HepG2 (cell line): ENCODE measurements at regions not wholly inside any gene's neighbourhood (a gene's known extent, or its start where the extent isn't known, plus 50 kb on each side); places are given as distances from the start of the nearest gene placed in this dataset.

ENCODE experiments used
- ATAC-seq: fragments of 200-7000 bp; cut with Tn5 transposase; 3 replicates; pipeline ENCODE4 v1.9.1; 2020; ENCODE audit warnings: mild to moderate bottlenecking, moderate library complexity
- BruUV-seq: library from RNA; stranded (reverse); fragments of 400-500 nt; replicated peaks from 2 replicates; lab custom pipeline; 2021; lab: Mats Ljungman, UMichigan
- CTCF ChIA-PET: fragments of 300-600 bp; formaldehyde crosslinking; extraction: SDS; loops from one replicate; lab custom pipeline; 2021; ENCODE audit warnings: low total read pairs, inconsistent platforms, low intra/inter-chr PET ratio; lab: Yijun Ruan, JAX
- POLR2A ChIA-PET: fragments of 350-600 bp; sonication (Branson Sonifier 250); formaldehyde crosslinking; loops from one replicate; lab custom pipeline; 2020; ENCODE audit warnings: antibody characterized with exemption, inconsistent platforms; lab: Yijun Ruan, JAX
- DNase-seq: peaks from one replicate; pipeline ENCODE4 v3.0.0-alpha.2; 2015; ENCODE audit warnings: low spot score
- FAIRE-seq: peaks from 3 replicates; lab custom pipeline; 2011; peaks lifted over from hg19 to GRCh38; lab: Jason Lieb, UNC
- H2AFZ ChIP-seq: one replicate; pipeline ENCODE4 v1.6.1; 2011; ENCODE audit warnings: low read length, inconsistent platforms
- H3K27ac ChIP-seq: fragments of 300-600 bp; 3 replicates; pipeline ENCODE4 v1.8.0; 2011; ENCODE audit warnings: mixed run types, mild to moderate bottlenecking, mixed read lengths, low read length, inconsistent platforms; ENCODE audit not compliant: insufficient read depth; ENCODE audit errors: extremely low read length
- H3K27me3 ChIP-seq, 2 experiments: fragments of 200-600 bp in 1 of 2; 2 replicates in 1 of 2; 3 replicates in 1 of 2; pipeline versions ENCODE4 v1.6.0 to v1.8.0; 2011; ENCODE audit warnings: low read length in 2 of 2, mild to moderate bottlenecking in 2 of 2, moderate library complexity in 2 of 2, inconsistent platforms in 1 of 2; ENCODE audit not compliant: insufficient read depth in 2 of 2, control insufficient read depth in 1 of 2
- H3K36me3 ChIP-seq, 2 experiments: fragments of 200-600 bp in 1 of 2; replicated peaks in 1 of 2; 2 replicates in 1 of 2; 3 replicates in 1 of 2; pipeline versions ENCODE4 v1.5.1 to v1.8.0; 2011; ENCODE audit warnings: low read length in 2 of 2, inconsistent platforms in 1 of 2; ENCODE audit not compliant: insufficient read depth in 2 of 2, control insufficient read depth in 1 of 2
- H3K4me1 ChIP-seq: 2 replicates; pipeline ENCODE4 v1.5.1; 2012; ENCODE audit warnings: low read length, inconsistent platforms; ENCODE audit not compliant: insufficient read depth
- H3K4me2 ChIP-seq: 2 replicates; pipeline ENCODE4 v1.6.0; 2011; ENCODE audit warnings: low read depth, low read length, inconsistent platforms
- H3K4me3 ChIP-seq, 3 experiments: fragments of 200-600 bp in 1 of 3; sonication (generic), shearing (Covaris generic) in 1 of 3; replicated peaks in 1 of 3; 2 replicates each; pipeline ENCODE4 v1.5.1; 2011 to 2016; ENCODE audit warnings: low read length in 3 of 3, inconsistent platforms in 2 of 3, low read depth in 2 of 3, mild to moderate bottlenecking in 2 of 3, control low read depth in 1 of 3, mixed read lengths in 1 of 3; ENCODE audit not compliant: insufficient read depth in 1 of 3
- H3K79me2 ChIP-seq: one replicate; pipeline ENCODE4 v1.6.1; 2011; ENCODE audit warnings: low read length, inconsistent platforms; ENCODE audit not compliant: insufficient read depth
- H3K9ac ChIP-seq: 2 replicates; pipeline ENCODE4 v1.6.0; 2011; ENCODE audit warnings: mild to moderate bottlenecking, low read depth, low read length, inconsistent platforms; ENCODE audit not compliant: insufficient read depth
- H3K9me3 ChIP-seq: 2 replicates; pipeline ENCODE4 v1.5.1; 2012; ENCODE audit warnings: mild to moderate bottlenecking, low read length
- H4K20me1 ChIP-seq: 2 replicates; pipeline ENCODE4 v1.6.0; 2011; ENCODE audit warnings: inconsistent platforms, mild to moderate bottlenecking, low read length, moderate library complexity; ENCODE audit not compliant: insufficient read depth
- MXI1 ChIP-seq: IDR thresholded peaks from 3 replicates; pipeline ENCODE4 v1.6.1; 2012; ENCODE audit warnings: low read depth, low read length, inconsistent platforms, borderline replicate concordance
- MZF1 ChIP-seq: sonication (generic); formaldehyde crosslinking; IDR thresholded peaks from 2 replicates; pipeline ENCODE4 v1.8.1; 2023; ENCODE audit warnings: mild to moderate bottlenecking, missing genetic modification reagents, borderline replicate concordance
- RBAK ChIP-seq: sonication (generic); formaldehyde crosslinking; IDR thresholded peaks from 2 replicates; pipeline ENCODE4 v1.5.1; 2020; ENCODE audit warnings: mild to moderate bottlenecking, missing genetic modification reagents
- SMAD3 ChIP-seq: sonication (generic); formaldehyde crosslinking; IDR thresholded peaks from 2 replicates; pipeline ENCODE4 v1.4.0; 2020; ENCODE audit warnings: missing genetic modification reagents
- TAF1 ChIP-seq: sonication (generic); formaldehyde crosslinking; IDR thresholded peaks from 2 replicates; pipeline ENCODE4 v1.4.0; 2020; ENCODE audit warnings: missing genetic modification reagents
- ZKSCAN8 ChIP-seq: IDR thresholded peaks from 2 replicates; pipeline ENCODE4 v1.6.1; 2016; ENCODE audit warnings: borderline replicate concordance, missing genetic modification reagents, missing compliant biosample characterization
- ZNF180 ChIP-seq: sonication (generic); formaldehyde crosslinking; IDR thresholded peaks from 2 replicates; pipeline ENCODE4 v1.4.0; 2020; ENCODE audit warnings: low read depth, missing genetic modification reagents, borderline replicate concordance
- ZNF225 ChIP-seq: sonication (generic); formaldehyde crosslinking; IDR thresholded peaks from 2 replicates; pipeline ENCODE4 v1.4.0; 2020; ENCODE audit warnings: mild to moderate bottlenecking, missing genetic modification reagents
- WGBS: methylation state at CpG from one replicate; pipeline ENCODE4 v1.1.6; 2017; ENCODE audit warnings: low lambda C conversion rate; 5-methylcytosine and 5-hydroxymethylcytosine counted together
- in situ Hi-C: cut with HindIII; loops from 2 replicates; pipeline ENCODE4 v1.10.0; 2017; ENCODE audit warnings: low pct_unique_long_range_greater_than_20kb; ENCODE audit not compliant: extremely low pct_ligation_motif_present
- intact Hi-C: fragments of 100-400 bp; cut with micrococcal nuclease; formaldehyde crosslinking; loops from one replicate; pipeline ENCODE4 v1.10.0; 2022; ENCODE audit not compliant: unreplicated experiment
- TF ChIP-seq, protein P1 (sequence below): sonication (generic); formaldehyde crosslinking; IDR thresholded peaks from 2 replicates; pipeline ENCODE4 v1.5.0; 2020; ENCODE audit warnings: mild to moderate bottlenecking, missing genetic modification reagents, borderline replicate concordance
- TF ChIP-seq, protein P2 (sequence below): IDR thresholded peaks from 2 replicates; pipeline ENCODE4 v1.6.1; 2012; ENCODE audit warnings: inconsistent platforms
- TF ChIP-seq, protein P3 (sequence below): IDR thresholded peaks from 2 replicates; pipeline ENCODE4 v1.6.1; 2016; ENCODE audit warnings: missing genetic modification reagents, missing compliant biosample characterization
- TF ChIP-seq, protein P4 (sequence below): sonication (generic); formaldehyde crosslinking; IDR thresholded peaks from 2 replicates; pipeline ENCODE4 v1.4.0; 2020; ENCODE audit warnings: mild to moderate bottlenecking, low read depth, missing genetic modification reagents
- TF ChIP-seq, protein P5 (sequence below): sonication (generic); formaldehyde crosslinking; IDR thresholded peaks from 2 replicates; pipeline ENCODE4 v1.4.0; 2020; ENCODE audit warnings: missing genetic modification reagents

DNA sequence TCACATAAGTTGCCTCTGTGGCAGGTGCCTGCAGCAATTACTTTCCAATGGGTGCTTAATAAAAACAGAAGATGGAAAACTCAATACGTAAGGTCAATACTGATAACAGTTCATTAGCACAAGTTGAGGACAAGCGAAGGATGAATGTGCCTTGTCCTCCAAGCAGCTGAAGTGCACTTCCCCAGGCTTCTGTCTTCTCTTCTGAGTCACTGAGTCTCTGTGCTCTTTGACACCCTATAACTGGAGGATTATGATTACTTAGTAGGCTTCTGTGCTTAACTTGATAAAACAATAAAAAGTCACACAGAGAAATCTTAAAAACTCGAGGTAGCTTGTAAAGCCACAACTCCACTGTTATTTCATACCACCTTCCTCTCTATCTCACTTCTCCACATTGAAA, 216.6 kb upstream of the ADCY2 start:
- intact Hi-C loops = no loop called here
- H2AFZ ChIP-seq = no peak overlapping the region
- no peaks in the 10 kb centered on the region for H3K36me3 ChIP-seq
- no peak overlapping the region for H3K4me2 ChIP-seq
- WGBS = 21% methylated on average over 3 of the region's 3 CpGs
- no peak overlapping the region for H3K4me3 ChIP-seq
- no TSS peak for BruUV-seq
- CTCF ChIA-PET = no interaction called here
- H3K4me1 ChIP-seq = no peaks in the 10 kb centered on the region
- no peaks in the 10 kb centered on the region for H4K20me1 ChIP-seq
- in situ Hi-C loops = no loop called here
- ATAC-seq (no peak), DNase-seq (no peak), FAIRE-seq (no peak)
- TF ChIP-seq, protein P1, sequence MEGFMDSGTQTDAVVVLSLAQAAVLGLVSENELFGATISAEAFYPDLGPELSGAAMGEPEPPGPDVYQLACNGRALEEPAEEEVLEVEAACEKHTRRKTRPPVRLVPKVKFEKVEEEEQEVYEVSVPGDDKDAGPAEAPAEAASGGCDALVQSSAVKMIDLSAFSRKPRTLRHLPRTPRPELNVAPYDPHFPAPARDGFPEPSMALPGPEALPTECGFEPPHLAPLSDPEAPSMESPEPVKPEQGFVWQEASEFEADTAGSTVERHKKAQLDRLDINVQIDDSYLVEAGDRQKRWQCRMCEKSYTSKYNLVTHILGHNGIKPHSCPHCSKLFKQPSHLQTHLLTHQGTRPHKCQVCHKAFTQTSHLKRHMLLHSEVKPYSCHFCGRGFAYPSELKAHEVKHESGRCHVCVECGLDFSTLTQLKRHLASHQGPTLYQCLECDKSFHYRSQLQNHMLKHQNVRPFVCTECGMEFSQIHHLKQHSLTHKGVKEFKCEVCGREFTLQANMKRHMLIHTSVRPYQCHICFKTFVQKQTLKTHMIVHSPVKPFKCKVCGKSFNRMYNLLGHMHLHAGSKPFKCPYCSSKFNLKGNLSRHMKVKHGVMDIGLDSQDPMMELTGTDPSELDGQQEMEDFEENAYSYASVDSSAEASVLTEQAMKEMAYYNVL (CRISPR knock-in tag) = no peak
- TF ChIP-seq MXI1 (no peak), ZNF225 (CRISPR knock-in tag) (no peak), SMAD3 (CRISPR knock-in tag) (no peak), RBAK (no peak), MZF1 (CRISPR knock-in tag) (no peak), ZKSCAN8 (CRISPR knock-in tag) (no peak), ZNF180 (CRISPR knock-in tag) (no peak), TAF1 (no peak)
- TF ChIP-seq, protein P2, sequence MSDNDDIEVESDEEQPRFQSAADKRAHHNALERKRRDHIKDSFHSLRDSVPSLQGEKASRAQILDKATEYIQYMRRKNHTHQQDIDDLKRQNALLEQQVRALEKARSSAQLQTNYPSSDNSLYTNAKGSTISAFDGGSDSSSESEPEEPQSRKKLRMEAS = no peak
- TF ChIP-seq, protein P3, sequence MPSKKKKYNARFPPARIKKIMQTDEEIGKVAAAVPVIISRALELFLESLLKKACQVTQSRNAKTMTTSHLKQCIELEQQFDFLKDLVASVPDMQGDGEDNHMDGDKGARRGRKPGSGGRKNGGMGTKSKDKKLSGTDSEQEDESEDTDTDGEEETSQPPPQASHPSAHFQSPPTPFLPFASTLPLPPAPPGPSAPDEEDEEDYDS (CRISPR knock-in tag) = no peak
- TF ChIP-seq, protein P4, sequence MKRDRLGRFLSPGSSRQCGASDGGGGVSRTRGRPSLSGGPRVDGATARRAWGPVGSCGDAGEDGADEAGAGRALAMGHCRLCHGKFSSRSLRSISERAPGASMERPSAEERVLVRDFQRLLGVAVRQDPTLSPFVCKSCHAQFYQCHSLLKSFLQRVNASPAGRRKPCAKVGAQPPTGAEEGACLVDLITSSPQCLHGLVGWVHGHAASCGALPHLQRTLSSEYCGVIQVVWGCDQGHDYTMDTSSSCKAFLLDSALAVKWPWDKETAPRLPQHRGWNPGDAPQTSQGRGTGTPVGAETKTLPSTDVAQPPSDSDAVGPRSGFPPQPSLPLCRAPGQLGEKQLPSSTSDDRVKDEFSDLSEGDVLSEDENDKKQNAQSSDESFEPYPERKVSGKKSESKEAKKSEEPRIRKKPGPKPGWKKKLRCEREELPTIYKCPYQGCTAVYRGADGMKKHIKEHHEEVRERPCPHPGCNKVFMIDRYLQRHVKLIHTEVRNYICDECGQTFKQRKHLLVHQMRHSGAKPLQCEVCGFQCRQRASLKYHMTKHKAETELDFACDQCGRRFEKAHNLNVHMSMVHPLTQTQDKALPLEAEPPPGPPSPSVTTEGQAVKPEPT = no peak
- TF ChIP-seq, protein P5, sequence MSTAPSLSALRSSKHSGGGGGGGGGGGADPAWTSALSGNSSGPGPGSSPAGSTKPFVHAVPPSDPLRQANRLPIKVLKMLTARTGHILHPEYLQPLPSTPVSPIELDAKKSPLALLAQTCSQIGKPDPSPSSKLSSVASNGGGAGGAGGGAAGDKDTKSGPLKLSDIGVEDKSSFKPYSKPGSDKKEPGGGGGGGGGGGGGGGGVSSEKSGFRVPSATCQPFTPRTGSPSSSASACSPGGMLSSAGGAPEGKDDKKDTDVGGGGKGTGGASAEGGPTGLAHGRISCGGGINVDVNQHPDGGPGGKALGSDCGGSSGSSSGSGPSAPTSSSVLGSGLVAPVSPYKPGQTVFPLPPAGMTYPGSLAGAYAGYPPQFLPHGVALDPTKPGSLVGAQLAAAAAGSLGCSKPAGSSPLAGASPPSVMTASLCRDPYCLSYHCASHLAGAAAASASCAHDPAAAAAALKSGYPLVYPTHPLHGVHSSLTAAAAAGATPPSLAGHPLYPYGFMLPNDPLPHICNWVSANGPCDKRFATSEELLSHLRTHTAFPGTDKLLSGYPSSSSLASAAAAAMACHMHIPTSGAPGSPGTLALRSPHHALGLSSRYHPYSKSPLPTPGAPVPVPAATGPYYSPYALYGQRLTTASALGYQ (CRISPR knock-in tag) = no peak
- H3K9ac ChIP-seq = no peak overlapping the region
- POLR2A ChIA-PET = no interaction called here
- H3K79me2 ChIP-seq = no peaks in the 10 kb centered on the region
- no peaks in the 10 kb centered on the region for H3K9me3 ChIP-seq
- H3K27me3 ChIP-seq = no peaks in the 10 kb centered on the region
- no peak overlapping the region for H3K27ac ChIP-seq
